GM13976 (cell line): ENCODE measurements at regions not wholly inside any gene's neighbourhood (a gene's known extent, or its start where the extent isn't known, plus 50 kb on each side); places are given as distances from the start of the nearest gene placed in this dataset.

ENCODE experiments used
- DNase-seq: peaks from one replicate; pipeline ENCODE4 v3.0.0; 2012; ENCODE audit warnings: low spot score
- CTCF ChIP-seq: IDR thresholded peaks from 2 replicates; pipeline ENCODE4 v1.5.1; 2012; ENCODE audit warnings: borderline replicate concordance, mild to moderate bottlenecking; ENCODE audit not compliant: insufficient read depth; ENCODE audit errors: extremely low read depth, missing control alignments, control extremely low read depth
- in situ Hi-C: fragments of 300-500 bp; cut with MboI; formaldehyde crosslinking; loops from one replicate; pipeline ENCODE4 v1.12.0; 2022; ENCODE audit warnings: low sequenced_read_pairs, mixed read lengths, inconsistent platforms; ENCODE audit not compliant: unreplicated experiment

- no peak for DNase-seq
- no peak for TF ChIP-seq CTCF
- in situ Hi-C loops = no loop called here
Observed at GRCh38 chr9:117903453-117903852, 199.2 kb downstream of the TLR4 start.

- no peak for TF ChIP-seq CTCF
- in situ Hi-C loops = no loop called here
- DNase-seq = no peak
Observed at GRCh38 chr9:117906763-117907162, 202.6 kb downstream of the TLR4 start.

- no peak for DNase-seq
- no peak for TF ChIP-seq CTCF
- in situ Hi-C loops = no loop called here
Observed at GRCh38 chr9:117907420-117907819, 203.2 kb downstream of the TLR4 start.

- in situ Hi-C loops = no loop called here
Observed at GRCh38 chr9:117916291-117916690, 212.1 kb downstream of the TLR4 start.

GRCh38 chr9:117917873-117918272 lies 213.7 kb downstream of the TLR4 start:
- TF ChIP-seq CTCF = no peak
- no peak for DNase-seq
- in situ Hi-C loops = no loop called here

More at GRCh38 chr9:117916291-117916690, 212.1 kb downstream of the TLR4 start:
- no peak for DNase-seq
- TF ChIP-seq CTCF = no peak

GRCh38 chr9:117919538-117919937 lies 215.3 kb downstream of the TLR4 start:
- in situ Hi-C loops = no loop called here
- no peak for DNase-seq
- no peak for TF ChIP-seq CTCF
